Ishikawa (cell line): ENCODE measurements at regions not wholly inside any gene's neighbourhood (a gene's known extent, or its start where the extent isn't known, plus 50 kb on each side); places are given as distances from the start of the nearest gene placed in this dataset.

ENCODE experiments used
- CEBPB ChIP-seq: IDR thresholded peaks from 2 replicates; pipeline ENCODE4 v1.6.1; 2012
- EGR1 ChIP-seq: IDR thresholded peaks from 2 replicates; pipeline ENCODE4 v1.6.1; 2012
- EP300 ChIP-seq: IDR thresholded peaks from 2 replicates; pipeline ENCODE4 v1.6.1; 2012; ENCODE audit warnings: borderline replicate concordance
- FOXM1 ChIP-seq: IDR thresholded peaks from 2 replicates; pipeline ENCODE4 v1.6.1; 2012; ENCODE audit warnings: low read depth, borderline replicate concordance
- NFIC ChIP-seq: IDR thresholded peaks from 2 replicates; pipeline ENCODE4 v1.6.1; 2012
- RAD21 ChIP-seq: IDR thresholded peaks from 2 replicates; pipeline ENCODE4 v1.6.1; 2012; ENCODE audit warnings: low read depth
- TAF1 ChIP-seq: IDR thresholded peaks from 2 replicates; pipeline ENCODE4 v1.6.1; 2012; ENCODE audit warnings: low read depth, mild to moderate bottlenecking
- TCF12 ChIP-seq: IDR thresholded peaks from 2 replicates; pipeline ENCODE4 v1.6.1; 2012; ENCODE audit warnings: low read depth
- TEAD4 ChIP-seq: IDR thresholded peaks from 2 replicates; pipeline ENCODE4 v1.6.1; 2012
- YY1 ChIP-seq: IDR thresholded peaks from 2 replicates; pipeline ENCODE4 v1.6.1; 2012; ENCODE audit warnings: low read depth
- ZBTB7A ChIP-seq: IDR thresholded peaks from 2 replicates; pipeline ENCODE4 v1.6.1; 2012; ENCODE audit warnings: low read depth
- TF ChIP-seq, protein P1 (sequence below): IDR thresholded peaks from 2 replicates; pipeline ENCODE4 v1.6.1; 2012; ENCODE audit warnings: low read depth, mild to moderate bottlenecking
- TF ChIP-seq, protein P2 (sequence below): IDR thresholded peaks from 2 replicates; pipeline ENCODE4 v1.6.1; 2012
- TF ChIP-seq, protein P3 (sequence below): IDR thresholded peaks from 2 replicates; pipeline ENCODE4 v1.6.1; 2012

DNA sequence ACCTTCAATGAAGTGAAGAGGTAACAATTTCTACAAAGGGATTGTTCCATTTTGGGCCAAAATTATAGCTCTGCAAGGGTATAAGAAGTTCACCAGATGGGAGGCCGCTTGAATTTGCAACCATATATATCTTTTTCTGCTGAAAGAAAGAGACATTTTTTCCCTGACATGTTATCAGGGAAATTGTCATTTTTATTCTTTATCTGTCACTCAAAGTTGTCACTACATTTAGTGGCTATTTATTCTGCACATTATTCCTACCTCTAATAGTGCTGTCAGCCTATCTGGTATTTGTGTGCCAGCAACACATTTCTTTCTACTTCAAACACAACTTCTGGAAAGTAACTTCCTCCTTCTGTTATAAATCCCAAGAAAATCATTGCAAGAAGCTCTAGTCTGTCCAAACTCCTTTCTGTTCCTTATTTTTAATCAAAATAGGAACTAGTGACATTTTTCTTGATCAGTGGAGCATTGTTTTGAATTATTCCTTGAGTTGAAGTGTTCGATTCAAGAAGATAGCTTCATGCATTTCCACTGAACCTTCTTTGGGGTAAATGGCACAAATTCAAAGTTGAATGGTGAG, 137.9 kb upstream of the ATP2B1 start:
- TF ChIP-seq, protein P1, sequence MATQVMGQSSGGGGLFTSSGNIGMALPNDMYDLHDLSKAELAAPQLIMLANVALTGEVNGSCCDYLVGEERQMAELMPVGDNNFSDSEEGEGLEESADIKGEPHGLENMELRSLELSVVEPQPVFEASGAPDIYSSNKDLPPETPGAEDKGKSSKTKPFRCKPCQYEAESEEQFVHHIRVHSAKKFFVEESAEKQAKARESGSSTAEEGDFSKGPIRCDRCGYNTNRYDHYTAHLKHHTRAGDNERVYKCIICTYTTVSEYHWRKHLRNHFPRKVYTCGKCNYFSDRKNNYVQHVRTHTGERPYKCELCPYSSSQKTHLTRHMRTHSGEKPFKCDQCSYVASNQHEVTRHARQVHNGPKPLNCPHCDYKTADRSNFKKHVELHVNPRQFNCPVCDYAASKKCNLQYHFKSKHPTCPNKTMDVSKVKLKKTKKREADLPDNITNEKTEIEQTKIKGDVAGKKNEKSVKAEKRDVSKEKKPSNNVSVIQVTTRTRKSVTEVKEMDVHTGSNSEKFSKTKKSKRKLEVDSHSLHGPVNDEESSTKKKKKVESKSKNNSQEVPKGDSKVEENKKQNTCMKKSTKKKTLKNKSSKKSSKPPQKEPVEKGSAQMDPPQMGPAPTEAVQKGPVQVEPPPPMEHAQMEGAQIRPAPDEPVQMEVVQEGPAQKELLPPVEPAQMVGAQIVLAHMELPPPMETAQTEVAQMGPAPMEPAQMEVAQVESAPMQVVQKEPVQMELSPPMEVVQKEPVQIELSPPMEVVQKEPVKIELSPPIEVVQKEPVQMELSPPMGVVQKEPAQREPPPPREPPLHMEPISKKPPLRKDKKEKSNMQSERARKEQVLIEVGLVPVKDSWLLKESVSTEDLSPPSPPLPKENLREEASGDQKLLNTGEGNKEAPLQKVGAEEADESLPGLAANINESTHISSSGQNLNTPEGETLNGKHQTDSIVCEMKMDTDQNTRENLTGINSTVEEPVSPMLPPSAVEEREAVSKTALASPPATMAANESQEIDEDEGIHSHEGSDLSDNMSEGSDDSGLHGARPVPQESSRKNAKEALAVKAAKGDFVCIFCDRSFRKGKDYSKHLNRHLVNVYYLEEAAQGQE = no peak

DNA sequence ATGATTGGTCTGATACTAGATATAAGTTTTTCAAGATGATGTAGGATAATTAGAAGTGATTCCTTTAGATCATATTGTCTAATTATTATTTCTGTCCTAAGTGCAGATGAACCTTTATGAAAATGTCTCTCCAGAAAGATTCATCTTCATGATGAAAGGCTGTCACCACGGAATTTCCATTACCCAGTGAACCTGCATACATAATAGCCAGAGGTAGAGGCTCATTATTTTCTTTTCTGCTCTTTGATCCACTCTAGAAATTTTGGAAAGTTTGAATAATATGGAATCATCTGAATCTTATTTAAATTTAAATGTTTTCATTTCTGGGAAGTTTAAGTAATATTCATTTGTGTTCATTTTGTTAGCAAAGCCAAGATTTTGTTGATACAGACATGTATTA, 137.1 kb upstream of the ATP2B1 start:
- TF ChIP-seq TCF12 = no peak
- TF ChIP-seq YY1 = no peak
- no peak for TF ChIP-seq TAF1
- TF ChIP-seq, protein P2, sequence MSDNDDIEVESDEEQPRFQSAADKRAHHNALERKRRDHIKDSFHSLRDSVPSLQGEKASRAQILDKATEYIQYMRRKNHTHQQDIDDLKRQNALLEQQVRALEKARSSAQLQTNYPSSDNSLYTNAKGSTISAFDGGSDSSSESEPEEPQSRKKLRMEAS = no peak
- no peak for TF ChIP-seq CEBPB
- TF ChIP-seq FOXM1 = no peak

DNA sequence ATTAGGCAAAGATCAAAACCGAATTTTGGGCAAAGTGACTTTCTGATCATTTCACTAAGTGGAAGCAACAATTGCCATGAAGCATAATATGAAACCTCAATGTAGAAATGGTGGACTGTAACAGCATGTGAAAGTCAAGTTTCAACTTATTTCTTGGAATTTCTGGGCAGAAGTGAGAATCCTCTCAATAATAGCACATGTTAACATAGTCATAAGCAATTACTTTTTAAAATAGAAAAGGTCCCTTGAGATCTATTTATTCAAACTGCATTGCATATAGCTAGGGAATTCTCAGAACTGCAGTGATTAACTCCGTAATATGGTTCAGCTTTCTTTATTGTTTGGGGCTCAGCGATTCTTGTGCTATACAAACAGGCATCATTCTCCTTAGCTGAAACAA, 136.7 kb upstream of the ATP2B1 start:
- TF ChIP-seq RAD21 (no peak), ZBTB7A (no peak), CEBPB (no peak), EP300 (no peak), FOXM1 (no peak), EGR1 (no peak), NFIC (no peak), TAF1 (no peak), TCF12 (no peak), TEAD4 (no peak)
- TF ChIP-seq, protein P1 = no peak
- TF ChIP-seq, protein P2 = no peak

DNA sequence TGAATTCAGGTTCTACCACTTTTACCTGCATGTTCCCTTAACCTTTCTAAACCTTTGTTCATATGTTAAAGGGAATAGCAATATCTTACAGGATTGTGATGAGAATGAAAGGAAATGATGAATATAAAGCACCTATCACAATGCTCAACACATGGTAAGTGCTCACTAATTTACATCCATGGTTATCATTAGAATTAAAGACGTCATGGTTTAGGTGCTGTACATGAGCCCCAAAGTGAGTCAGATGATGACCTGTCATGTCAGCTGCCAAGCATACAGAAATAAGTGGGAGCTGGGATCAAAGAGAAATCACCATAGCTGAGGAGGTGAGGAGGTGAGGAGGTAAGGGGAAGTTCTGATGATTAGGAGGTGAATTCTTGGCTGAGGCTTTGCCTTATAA, 135.9 kb upstream of the ATP2B1 start:
- TF ChIP-seq RAD21 = no peak
- no peak for TF ChIP-seq EP300
- TF ChIP-seq, protein P1 = no peak
- TF ChIP-seq, protein P3, sequence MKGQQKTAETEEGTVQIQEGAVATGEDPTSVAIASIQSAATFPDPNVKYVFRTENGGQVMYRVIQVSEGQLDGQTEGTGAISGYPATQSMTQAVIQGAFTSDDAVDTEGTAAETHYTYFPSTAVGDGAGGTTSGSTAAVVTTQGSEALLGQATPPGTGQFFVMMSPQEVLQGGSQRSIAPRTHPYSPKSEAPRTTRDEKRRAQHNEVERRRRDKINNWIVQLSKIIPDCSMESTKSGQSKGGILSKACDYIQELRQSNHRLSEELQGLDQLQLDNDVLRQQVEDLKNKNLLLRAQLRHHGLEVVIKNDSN = no peak
- no peak for TF ChIP-seq TAF1

DNA sequence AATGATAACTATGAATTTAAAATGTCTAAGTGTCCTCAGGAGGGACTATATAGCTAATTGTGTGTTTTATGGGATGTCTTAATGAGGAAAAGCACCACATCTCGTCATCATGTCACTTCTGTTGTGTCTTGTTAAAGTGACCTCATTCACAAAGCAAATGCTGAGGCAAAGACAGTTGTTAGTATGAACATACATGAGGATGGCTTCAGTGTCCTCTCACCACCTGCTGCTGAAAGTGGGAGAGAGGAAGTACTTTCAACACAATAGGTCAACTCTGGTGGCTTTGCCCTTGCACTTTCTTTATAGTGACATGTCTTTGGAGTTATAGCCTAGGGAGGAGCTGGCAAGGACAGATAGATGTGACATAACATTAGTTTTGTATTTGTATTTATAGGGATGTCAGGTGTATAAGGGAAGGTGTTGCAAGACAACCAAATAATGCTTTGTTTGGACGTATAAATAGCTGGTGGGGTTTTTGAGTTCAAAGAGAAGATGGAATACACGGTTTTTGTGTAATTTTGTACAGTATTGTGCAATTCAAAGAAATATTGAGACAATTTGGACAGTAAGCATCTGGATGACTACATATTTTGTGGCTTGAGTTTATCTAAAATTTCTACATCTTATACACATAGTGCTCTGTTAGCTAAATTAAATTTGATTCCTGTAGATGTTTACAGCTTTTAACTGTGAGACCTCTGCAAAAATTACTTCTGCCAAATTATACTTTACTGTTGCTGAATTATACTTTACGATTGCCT, 131.7 kb upstream of the ATP2B1 start:
- no peak for TF ChIP-seq EP300
- no peak for TF ChIP-seq NFIC
- TF ChIP-seq FOXM1 = no peak
- TF ChIP-seq TEAD4 = no peak
- TF ChIP-seq ZBTB7A = no peak
- no peak for TF ChIP-seq TAF1
- TF ChIP-seq YY1 = no peak
- no peak for TF ChIP-seq EGR1
- no peak for TF ChIP-seq CEBPB
- TF ChIP-seq, protein P3 = no peak
- TF ChIP-seq, protein P1 = no peak
- TF ChIP-seq, protein P2 = no peak
